Endothelial cell of umbilical vein (primary cell): ENCODE measurements at regions not wholly inside any gene's neighbourhood (a gene's known extent, or its start where the extent isn't known, plus 50 kb on each side); places are given as distances from the start of the nearest gene placed in this dataset.

Experiments
- BruUV-seq: library from RNA; stranded (reverse); fragments of 400-500 nt; replicated peaks from 2 replicates; lab custom pipeline; 2021; lab: Mats Ljungman, UMichigan
- CTCF ChIA-PET: fragments of 300-600, 350-600 bp; sonication (Branson Sonifier 250); formaldehyde crosslinking; loops from one replicate; lab custom pipeline; 2021; ENCODE audit warnings: antibody characterized with exemption, inconsistent platforms; lab: Charles Lee
- POLR2A ChIA-PET: fragments of 300-600, 350-600 bp; sonication (Branson Sonifier 250); formaldehyde crosslinking; loops from one replicate; lab custom pipeline; 2021; ENCODE audit warnings: antibody characterized with exemption, inconsistent platforms; lab: Charles Lee
- DNase-seq: peaks from one replicate; pipeline ENCODE4 v3.0.0-alpha.2; 2011; ENCODE audit warnings: low read depth, low spot score
- FAIRE-seq: peaks from 2 replicates; lab custom pipeline; 2011; peaks lifted over from hg19 to GRCh38; lab: Jason Lieb, UNC
- H2AFZ ChIP-seq: 2 replicates; pipeline ENCODE4 v1.6.0; 2012; ENCODE audit warnings: low read depth, low read length, control low read depth, inconsistent platforms
- H3K27ac ChIP-seq: 2 replicates; pipeline ENCODE4 v1.5.1; 2011; ENCODE audit warnings: low read depth, mild to moderate bottlenecking, control low read depth, low read length, moderate library complexity; ENCODE audit not compliant: insufficient read depth
- H3K27me3 ChIP-seq, 2 experiments: 2 replicates each; pipeline versions ENCODE4 v1.6.0 to v1.6.1; 2011; ENCODE audit warnings: low read length in 2 of 2, mixed read lengths in 1 of 2; ENCODE audit not compliant: control insufficient read depth in 2 of 2, insufficient read depth in 2 of 2
- H3K36me3 ChIP-seq, 2 experiments: 2 replicates in 1 of 2; 3 replicates in 1 of 2; pipeline ENCODE4 v1.5.1; 2011; ENCODE audit warnings: low read length in 2 of 2, mild to moderate bottlenecking in 1 of 2, moderate library complexity in 1 of 2; ENCODE audit not compliant: control insufficient read depth in 2 of 2, insufficient read depth in 2 of 2; ENCODE audit errors: extremely low read depth in 1 of 2
- H3K4me1 ChIP-seq: 3 replicates; pipeline ENCODE4 v1.5.1; 2011; ENCODE audit warnings: mild to moderate bottlenecking, low read length; ENCODE audit not compliant: control insufficient read depth, insufficient read depth; ENCODE audit errors: extremely low read depth
- H3K4me2 ChIP-seq: 2 replicates; pipeline ENCODE4 v1.6.1; 2011; ENCODE audit warnings: low read length, control low read depth, mixed read lengths; ENCODE audit not compliant: insufficient read depth
- H3K4me3 ChIP-seq, 3 experiments: fragments of 200-600 bp in 1 of 3; sonication (generic), shearing (Covaris generic) in 1 of 3; replicated peaks in 1 of 3; 2 replicates each; pipeline ENCODE4 v1.5.1; 2011 to 2016; ENCODE audit warnings: control low read depth in 3 of 3, low read length in 3 of 3, mild to moderate bottlenecking in 2 of 3, inconsistent platforms in 1 of 3, low read depth in 1 of 3, moderate library complexity in 1 of 3; ENCODE audit not compliant: insufficient read depth in 1 of 3
- H3K79me2 ChIP-seq: 2 replicates; pipeline ENCODE4 v1.6.0; 2012; ENCODE audit warnings: low read length, inconsistent platforms; ENCODE audit not compliant: control insufficient read depth, insufficient read depth
- H3K9ac ChIP-seq: replicated peaks from 2 replicates; pipeline ENCODE3; 2011; ENCODE audit warnings: low read length, control low read depth; ENCODE audit not compliant: insufficient read depth; ENCODE audit errors: extremely low read depth
- H3K9me1 ChIP-seq: replicated peaks from 3 replicates; pipeline ENCODE4 v1.6.0; 2011; ENCODE audit warnings: mild to moderate bottlenecking, low read length; ENCODE audit not compliant: control insufficient read depth, insufficient read depth; ENCODE audit errors: extremely low read depth
- H3K9me3 ChIP-seq: replicated peaks from 2 replicates; pipeline ENCODE4 v1.5.1; 2012; ENCODE audit warnings: low read length, inconsistent platforms; ENCODE audit not compliant: control insufficient read depth, insufficient read depth
- H4K20me1 ChIP-seq: replicated peaks from 2 replicates; pipeline ENCODE3; 2011; ENCODE audit warnings: mild to moderate bottlenecking, low read length; ENCODE audit not compliant: control insufficient read depth, insufficient read depth; ENCODE audit errors: extremely low read depth
- CTCF ChIP-seq, 2 donors: IDR thresholded peaks; 1 replicate in 1 of 2; 2 replicates in 1 of 2; pipeline ENCODE4 v1.5.1; 2011; ENCODE audit warnings: low read length in 2 of 2, mild to moderate bottlenecking in 2 of 2, moderate library complexity in 2 of 2, control low read depth in 1 of 2, inconsistent platforms in 1 of 2, low read depth in 1 of 2; ENCODE audit not compliant: insufficient read depth in 1 of 2; ENCODE audit errors: extremely low read depth in 1 of 2
- EZH2 ChIP-seq: IDR thresholded peaks from 2 replicates; pipeline ENCODE4 v1.6.1; 2012; ENCODE audit warnings: borderline replicate concordance, low read depth, mild to moderate bottlenecking, moderate library complexity, low read length, inconsistent platforms; ENCODE audit not compliant: severe bottlenecking
- FOS ChIP-seq: IDR thresholded peaks from 2 replicates; pipeline ENCODE4 v1.6.1; 2011; ENCODE audit warnings: mild to moderate bottlenecking, low read length, moderate library complexity, borderline replicate concordance; ENCODE audit not compliant: insufficient read depth
- GATA2 ChIP-seq: IDR thresholded peaks from 2 replicates; pipeline ENCODE4 v1.7.0; 2011; ENCODE audit warnings: low read depth, mild to moderate bottlenecking, moderate library complexity, mixed read lengths, low read length; ENCODE audit not compliant: insufficient read length, insufficient read depth
- JUN ChIP-seq: IDR thresholded peaks from 2 replicates; pipeline ENCODE4 v1.6.1; 2011; ENCODE audit warnings: borderline replicate concordance, low read depth; ENCODE audit not compliant: insufficient read length, insufficient read depth
- MAX ChIP-seq: IDR thresholded peaks from 2 replicates; pipeline ENCODE4 v1.6.1; 2011; ENCODE audit not compliant: insufficient read depth, insufficient read length
- MYC ChIP-seq: IDR thresholded peaks from one replicate; pipeline ENCODE4 v1.6.1; 2011; ENCODE audit warnings: mild to moderate bottlenecking, low read depth, low read length
- POLR2A ChIP-seq: IDR thresholded peaks from 2 replicates; pipeline ENCODE4 v1.6.1; 2012; ENCODE audit warnings: low read depth, mild to moderate bottlenecking, control low read depth, low read length
- POLR2AphosphoS5 ChIP-seq: IDR thresholded peaks from 2 replicates; pipeline ENCODE4 v1.6.1; 2012; ENCODE audit warnings: low read depth, mild to moderate bottlenecking, control low read depth, low read length, moderate library complexity; ENCODE audit not compliant: insufficient read depth
- dilution Hi-C: fragments of 300-500 bp; cut with MboI; formaldehyde crosslinking; loops from one replicate; pipeline ENCODE4 v1.15.0; 2019; ENCODE audit warnings: low sequenced_read_pairs; ENCODE audit not compliant: extremely low pct_ligation_motif_present
- intact Hi-C: fragments of 100-400 bp; cut with micrococcal nuclease; formaldehyde crosslinking; loops from one replicate; pipeline ENCODE4 v1.10.0; 2022

- no TSS peak for BruUV-seq
- no peak for DNase-seq
- POLR2A ChIA-PET = no interaction called here
Measured at GRCh38 chr2:61737841-61738240, 116.0 kb downstream of the FAM161A start.

GRCh38 chr2:61736953-61737352 is 116.9 kb downstream of the FAM161A start:
- H3K9me3 ChIP-seq = no peaks in the 10 kb centered on the region
- no peak overlapping the region for H2AFZ ChIP-seq
- no peak overlapping the region for H3K9ac ChIP-seq
- no peaks in the 10 kb centered on the region for H4K20me1 ChIP-seq
- FAIRE-seq = no peak
- CTCF ChIA-PET = interaction anchor here (0.7 kb wide), 1 partner anchor 14 kb away, joined by 4 read pairs; no protein-coding TSS in a partner anchor
- no peaks in the 10 kb centered on the region for H3K79me2 ChIP-seq
- peaks cover 0 to 1% of the 10 kb centered on the region in 2 experiments for H3K27me3 ChIP-seq
- H3K9me1 ChIP-seq = no peaks in the 10 kb centered on the region
- TF ChIP-seq EZH2 (no peak), GATA2 (no peak), MYC (no peak), JUN (no peak), MAX (no peak), FOS (no peak), CTCF (IDR thresholded peaks at IDR 0.05; ENCODE audit: extremely low read depth in 1 of 2, insufficient read depth in 1 of 2, low read depth in 1 of 2, low read length in 2 of 2) (no peak), POLR2AphosphoS5 (no peak), POLR2A (no peak)
- dilution Hi-C loops = no loop called here
- H3K4me1 ChIP-seq = no peaks in the 10 kb centered on the region
- H3K36me3 ChIP-seq = no peaks in the 10 kb centered on the region
- POLR2A ChIA-PET = no interaction called here
- no peak overlapping the region for H3K27ac ChIP-seq
- intact Hi-C loops = no loop called here
- DNase-seq = no peak
- H3K4me3 ChIP-seq = no peak overlapping the region
- H3K4me2 ChIP-seq = no peak overlapping the region
- BruUV-seq = no TSS peak

More at GRCh38 chr2:61737841-61738240, 116.0 kb downstream of the FAM161A start:
- no peak overlapping the region for H3K9ac ChIP-seq
- intact Hi-C loops = no loop called here
- H2AFZ ChIP-seq = no peak overlapping the region
- TF ChIP-seq FOS = no peak
- TF ChIP-seq EZH2 = no peak
- no peak for TF ChIP-seq POLR2AphosphoS5
- no peak for TF ChIP-seq MYC
- no peak overlapping the region for H3K4me2 ChIP-seq
- no peaks in the 10 kb centered on the region for H3K9me3 ChIP-seq
- H3K27me3 ChIP-seq = peaks cover 0 to 1% of the 10 kb centered on the region in 2 experiments
- no peaks in the 10 kb centered on the region for H3K79me2 ChIP-seq
- no peak overlapping the region for H3K4me3 ChIP-seq
- H3K36me3 ChIP-seq = no peaks in the 10 kb centered on the region
- H3K4me1 ChIP-seq = no peaks in the 10 kb centered on the region
- dilution Hi-C loops = no loop called here
- FAIRE-seq = no peak
- CTCF ChIA-PET = no interaction called here
- H3K9me1 ChIP-seq = no peaks in the 10 kb centered on the region
- H3K27ac ChIP-seq = no peak overlapping the region
- no peaks in the 10 kb centered on the region for H4K20me1 ChIP-seq
